ENCODE measurements at regions not wholly inside any gene's neighbourhood (a gene's known extent, or its start where the extent isn't known, plus 50 kb on each side); places are given as distances from the start of the nearest gene placed in this dataset.

- TF ChIP-seq POLR2A (IDR thresholded peaks at IDR 0.05) = no peak
- TF ChIP-seq CTCF (IDR thresholded peaks at IDR 0.05) = no peak
- no peak for TF ChIP-seq POLR2AphosphoS5 (IDR thresholded peaks at IDR 0.05)
- no peak for TF ChIP-seq EP300 (IDR thresholded peaks at IDR 0.05)
Observed at GRCh38 chr2:58734365-58734764, 493.2 kb upstream of the FANCL start.
